ENCODE measurements at regions not wholly inside any gene's neighbourhood (a gene's known extent, or its start where the extent isn't known, plus 50 kb on each side); places are given as distances from the start of the nearest gene placed in this dataset.
A peak's percentile ranks its signal among the peaks of the same experiment; 100 is the strongest.
"Not testable (repeated sequence)": the region's sequence is repeated elsewhere in the genome, so short reads cannot be mapped to it uniquely, and the experiment has no call there.

DNA sequence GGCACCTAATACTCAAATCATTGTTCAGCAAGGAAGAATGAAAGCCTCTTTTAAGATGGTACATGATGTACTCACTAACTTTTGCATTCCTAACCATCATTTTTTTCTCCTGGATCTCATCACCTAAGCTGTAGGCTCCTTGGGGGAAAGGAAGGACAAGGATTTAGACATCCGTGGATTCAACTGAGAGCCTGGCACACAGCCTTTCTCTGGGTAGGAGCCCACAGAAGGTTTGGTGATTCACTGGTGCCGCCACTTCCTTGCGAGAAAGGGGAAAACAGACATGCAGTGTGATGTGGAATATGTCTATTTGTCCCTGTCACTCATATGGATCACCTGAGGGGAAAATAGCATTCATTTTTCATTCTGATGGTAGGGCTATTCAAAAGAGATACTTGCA, 147.3 kb downstream of the PCDH7 start:
- intact Hi-C loops (cut with DNase I) = loop anchor here (10.0 kb wide), 1 partner anchor 143 kb away; the partner anchor contains the start of gene PCDH7
- H3K4me1 ChIP-seq (replicated peaks) = peaks cover 3% of the 10 kb centered on the region
- no peak overlapping the region for H3K4me3 ChIP-seq
- H3K36me3 ChIP-seq = no peaks in the 10 kb centered on the region
- no peaks in the 10 kb centered on the region for H3K27me3 ChIP-seq (replicated peaks; ENCODE audit: insufficient read depth)
- DNase-seq (ENCODE audit: low spot score) = peak; percentile 41
- WGBS = 72% methylated on average over 3 of the region's 3 CpGs
- H3K27ac ChIP-seq = peak overlapping the region; percentile 5 to 60
- TF ChIP-seq POLR2A (IDR thresholded peaks at IDR 0.05) = no peak
- TF ChIP-seq, protein P1, sequence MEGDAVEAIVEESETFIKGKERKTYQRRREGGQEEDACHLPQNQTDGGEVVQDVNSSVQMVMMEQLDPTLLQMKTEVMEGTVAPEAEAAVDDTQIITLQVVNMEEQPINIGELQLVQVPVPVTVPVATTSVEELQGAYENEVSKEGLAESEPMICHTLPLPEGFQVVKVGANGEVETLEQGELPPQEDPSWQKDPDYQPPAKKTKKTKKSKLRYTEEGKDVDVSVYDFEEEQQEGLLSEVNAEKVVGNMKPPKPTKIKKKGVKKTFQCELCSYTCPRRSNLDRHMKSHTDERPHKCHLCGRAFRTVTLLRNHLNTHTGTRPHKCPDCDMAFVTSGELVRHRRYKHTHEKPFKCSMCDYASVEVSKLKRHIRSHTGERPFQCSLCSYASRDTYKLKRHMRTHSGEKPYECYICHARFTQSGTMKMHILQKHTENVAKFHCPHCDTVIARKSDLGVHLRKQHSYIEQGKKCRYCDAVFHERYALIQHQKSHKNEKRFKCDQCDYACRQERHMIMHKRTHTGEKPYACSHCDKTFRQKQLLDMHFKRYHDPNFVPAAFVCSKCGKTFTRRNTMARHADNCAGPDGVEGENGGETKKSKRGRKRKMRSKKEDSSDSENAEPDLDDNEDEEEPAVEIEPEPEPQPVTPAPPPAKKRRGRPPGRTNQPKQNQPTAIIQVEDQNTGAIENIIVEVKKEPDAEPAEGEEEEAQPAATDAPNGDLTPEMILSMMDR (IDR thresholded peaks at IDR 0.05) = no peak
- no peak for TF ChIP-seq POLR2AphosphoS5 (IDR thresholded peaks at IDR 0.05)
- no peaks in the 10 kb centered on the region for H3K9me3 ChIP-seq

DNA sequence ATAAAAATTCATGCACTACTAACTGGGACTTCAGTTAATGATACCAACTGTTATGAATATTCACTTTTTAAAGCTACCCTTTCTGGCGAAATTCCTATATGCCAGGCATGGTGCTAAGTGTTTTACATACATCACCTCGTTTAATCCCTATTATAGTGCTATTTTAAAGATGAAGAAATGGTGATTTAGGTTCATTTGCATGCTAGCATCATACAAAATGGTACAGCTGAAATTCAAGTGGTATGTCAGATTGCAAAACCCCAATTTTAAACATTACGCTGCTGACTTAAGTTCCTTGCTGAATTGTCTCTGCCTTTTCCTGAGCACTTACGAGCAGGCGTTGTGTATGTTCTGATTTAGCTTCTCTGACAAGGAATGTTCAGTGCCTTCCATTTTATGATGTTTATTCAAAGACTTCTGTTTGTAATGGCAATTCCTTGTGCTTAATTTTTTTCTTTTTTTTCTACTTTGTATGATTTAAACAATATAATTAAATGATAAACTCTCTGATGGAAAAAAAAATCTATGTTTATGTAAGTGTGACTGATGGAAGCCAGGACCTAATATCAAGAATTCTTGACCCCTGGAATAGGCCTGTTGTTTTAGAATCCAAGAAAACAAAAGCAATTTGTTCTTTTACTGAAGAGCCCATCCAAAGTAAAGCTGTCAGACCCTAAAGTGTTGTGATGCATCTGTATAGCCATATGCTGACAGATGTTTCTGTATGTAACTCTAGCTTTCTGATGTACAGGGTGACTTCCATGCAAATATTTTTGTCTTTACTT, 148.1 kb downstream of the PCDH7 start:
- intact Hi-C loops (cut with DNase I) = loop anchor here (10.0 kb wide), 1 partner anchor 144 kb away; the partner anchor contains the start of gene PCDH7
- TF ChIP-seq, protein P1 (IDR thresholded peaks at IDR 0.05) = no peak
- TF ChIP-seq POLR2AphosphoS5 (IDR thresholded peaks at IDR 0.05) = peak; percentile 62
- WGBS = 52% methylated on average over 5 of the region's 5 CpGs
- no peak overlapping the region for H3K4me3 ChIP-seq
- DNase-seq (ENCODE audit: low spot score) = no peak
- no peaks in the 10 kb centered on the region for H3K27me3 ChIP-seq (replicated peaks; ENCODE audit: insufficient read depth)
- no peaks in the 10 kb centered on the region for H3K9me3 ChIP-seq
- no peaks in the 10 kb centered on the region for H3K36me3 ChIP-seq
- H3K27ac ChIP-seq = peak overlapping the region in 1 of 2 donors; percentile 60
- peaks cover 3% of the 10 kb centered on the region for H3K4me1 ChIP-seq (replicated peaks)

DNA sequence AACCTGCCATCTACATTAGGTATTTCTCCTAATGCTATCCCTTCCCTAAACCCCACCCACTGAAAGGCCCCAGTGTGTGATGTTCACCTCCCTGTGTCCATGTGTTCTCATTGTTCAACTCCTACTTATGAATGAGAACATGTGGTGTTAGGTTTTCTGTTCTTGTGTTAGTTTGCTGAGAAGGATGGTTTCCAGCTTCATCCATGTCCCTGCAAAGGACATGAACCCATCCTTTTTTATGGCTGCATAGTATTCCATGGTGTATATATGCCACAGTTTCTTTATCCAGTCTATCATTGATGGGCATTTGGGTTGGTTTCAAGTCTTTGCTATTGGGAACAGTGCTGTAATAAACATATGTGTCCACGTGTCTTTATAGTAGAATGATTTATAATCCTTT, 149.2 kb downstream of the PCDH7 start:
- not testable (repeated sequence) for H3K27me3 ChIP-seq (replicated peaks; ENCODE audit: insufficient read depth); DNase-seq (ENCODE audit: low spot score); H3K27ac ChIP-seq; H3K36me3 ChIP-seq; H3K4me1 ChIP-seq (replicated peaks); H3K4me3 ChIP-seq; H3K9me3 ChIP-seq
- intact Hi-C loops (cut with DNase I) = loop anchor here (10.0 kb wide), 1 partner anchor 145 kb away; the partner anchor contains the start of gene PCDH7
- WGBS = 96% methylated on average over 1 of the region's 1 CpG

DNA sequence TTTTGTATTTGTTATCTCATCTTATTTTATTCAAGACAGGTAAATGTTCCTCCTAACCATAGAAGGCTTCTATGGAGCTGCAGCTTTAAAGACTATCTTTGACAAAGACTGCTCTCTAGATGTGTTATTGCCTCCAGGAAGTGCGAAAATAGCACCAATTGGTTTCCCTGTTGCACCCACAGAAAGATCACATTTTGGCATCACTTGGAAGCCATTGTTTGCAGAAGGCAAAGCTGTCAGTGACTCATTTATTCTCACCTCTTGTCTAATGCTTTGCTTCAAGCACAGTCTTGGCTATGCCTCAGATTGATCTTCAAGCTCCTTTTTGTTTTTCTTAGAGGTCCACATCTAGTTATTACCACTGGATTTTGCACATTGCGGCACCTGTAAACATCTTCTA, 150.3 kb downstream of the PCDH7 start:
- TF ChIP-seq, protein P1 (IDR thresholded peaks at IDR 0.05) = no peak
- TF ChIP-seq POLR2A (IDR thresholded peaks at IDR 0.05) (no peak), POLR2AphosphoS5 (IDR thresholded peaks at IDR 0.05) (no peak)
- no peak overlapping the region for H3K4me3 ChIP-seq
- peaks cover 3% of the 10 kb centered on the region for H3K4me1 ChIP-seq (replicated peaks)
- H3K36me3 ChIP-seq = no peaks in the 10 kb centered on the region
- 75% methylated on average over 2 of the region's 2 CpGs for WGBS
- no peaks in the 10 kb centered on the region for H3K27me3 ChIP-seq (replicated peaks; ENCODE audit: insufficient read depth)
- intact Hi-C loops (cut with DNase I) = no loop called here
- H3K27ac ChIP-seq = no peak overlapping the region
- H3K9me3 ChIP-seq = no peaks in the 10 kb centered on the region
- DNase-seq (ENCODE audit: low spot score) = no peak

DNA sequence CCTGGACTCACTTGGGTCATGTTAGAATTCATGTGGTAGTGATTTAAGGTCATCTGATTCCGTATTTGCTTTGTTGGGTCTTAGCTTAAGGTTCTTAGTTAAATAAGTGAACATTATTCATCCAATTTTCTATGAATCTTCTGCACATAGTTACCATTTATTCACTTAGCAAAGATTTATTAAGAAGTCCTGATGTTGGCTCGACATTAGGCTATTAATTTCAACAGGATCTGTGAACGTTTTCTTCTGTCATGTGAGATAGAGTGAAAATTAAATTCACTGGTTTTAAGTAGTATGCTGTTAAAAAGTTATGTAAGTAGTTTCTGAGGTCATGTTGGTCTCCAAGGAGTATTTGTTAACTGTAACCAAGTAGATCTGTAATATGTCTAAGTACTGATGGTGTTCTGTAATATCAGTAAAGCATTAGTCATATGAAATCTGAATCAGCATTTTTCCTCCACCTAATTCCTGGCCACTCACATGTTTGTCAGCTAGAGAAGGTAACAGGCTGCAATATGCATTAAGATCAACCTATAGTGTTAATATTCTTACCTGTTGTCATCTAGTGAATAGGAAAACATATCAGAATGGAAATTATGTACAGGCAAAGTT, 155.6 kb downstream of the PCDH7 start:
- Histone ChIP-seq H3K27ac (no peak overlapping the region), H3K9me3 (no peaks in the 10 kb centered on the region), H3K36me3 (no peaks in the 10 kb centered on the region), H3K27me3 (replicated peaks; ENCODE audit: insufficient read depth) (no peaks in the 10 kb centered on the region), H3K4me3 (no peak overlapping the region), H3K4me1 (replicated peaks) (no peaks in the 10 kb centered on the region)
- no peak for TF ChIP-seq POLR2A (IDR thresholded peaks at IDR 0.05)
- no peak for TF ChIP-seq POLR2AphosphoS5 (IDR thresholded peaks at IDR 0.05)
- TF ChIP-seq, protein P1 (IDR thresholded peaks at IDR 0.05) = no peak
- intact Hi-C loops (cut with DNase I) = no loop called here
- WGBS = 47% methylated on average over 3 of the region's 3 CpGs
- DNase-seq (ENCODE audit: low spot score) = no peak
